ENCODE measurements at regions not wholly inside any gene's neighbourhood (a gene's known extent, or its start where the extent isn't known, plus 50 kb on each side); places are given as distances from the start of the nearest gene placed in this dataset.

- DNase-seq (ENCODE audit: low spot score): no peak
Measured at GRCh38 chr10:36634916-36635315, 490.5 kb upstream of the ANKRD30A start.

- DNase-seq (ENCODE audit: low spot score): no peak
Measured at GRCh38 chr10:36630267-36630666, 495.1 kb upstream of the ANKRD30A start.

- no peak for DNase-seq (ENCODE audit: low spot score)
Measured at GRCh38 chr10:36629476-36629875, 495.9 kb upstream of the ANKRD30A start.

- DNase-seq (ENCODE audit: low spot score): no peak
Measured at GRCh38 chr10:36624551-36625100, 500.8 kb upstream of the ANKRD30A start.

GRCh38 chr10:36621346-36621745 lies 504.1 kb upstream of the ANKRD30A start:
- no peak for DNase-seq (ENCODE audit: low spot score)

- DNase-seq (ENCODE audit: low spot score): no peak
Measured at GRCh38 chr10:36612436-36612835, 513.0 kb upstream of the ANKRD30A start.

- no peak for DNase-seq (ENCODE audit: low spot score)
Measured at GRCh38 chr10:36608866-36609265, 516.5 kb upstream of the ANKRD30A start.

- no peak for DNase-seq (ENCODE audit: low spot score)
Measured at GRCh38 chr10:36608251-36608650, 517.1 kb upstream of the ANKRD30A start.

- no peak for DNase-seq (ENCODE audit: low spot score)
Measured at GRCh38 chr10:36606234-36606839, 519.1 kb upstream of the ANKRD30A start.

- DNase-seq (ENCODE audit: low spot score): no peak
Measured at GRCh38 chr10:36604316-36604715, 521.1 kb upstream of the ANKRD30A start.

- DNase-seq (ENCODE audit: low spot score): no peak
Measured at GRCh38 chr10:36603688-36604087, 521.7 kb upstream of the ANKRD30A start.

- no peak for DNase-seq (ENCODE audit: low spot score)
Measured at GRCh38 chr10:36602374-36602773, 523.0 kb upstream of the ANKRD30A start.

GRCh38 chr10:36597756-36598320 lies 527.6 kb upstream of the ANKRD30A start:
- DNase-seq (ENCODE audit: low spot score): no peak

GRCh38 chr10:36592964-36593363 lies 532.4 kb upstream of the ANKRD30A start:
- no peak for DNase-seq (ENCODE audit: low spot score)

- DNase-seq (ENCODE audit: low spot score): no peak
Measured at GRCh38 chr10:36591436-36591835, 534.0 kb upstream of the ANKRD30A start.

- DNase-seq (ENCODE audit: low spot score): no peak
Measured at GRCh38 chr10:36583690-36584089, 541.7 kb upstream of the ANKRD30A start.

GRCh38 chr10:36581237-36581636 lies 544.2 kb upstream of the ANKRD30A start:
- no peak for DNase-seq (ENCODE audit: low spot score)

GRCh38 chr10:36578306-36578705 lies 547.1 kb upstream of the ANKRD30A start:
- no peak for DNase-seq (ENCODE audit: low spot score)

GRCh38 chr10:36577126-36577525 lies 548.3 kb upstream of the ANKRD30A start:
- DNase-seq (ENCODE audit: low spot score): no peak

- no peak for DNase-seq (ENCODE audit: low spot score)
Measured at GRCh38 chr10:36574207-36574606, 551.2 kb upstream of the ANKRD30A start.

- no peak for DNase-seq (ENCODE audit: low spot score)
Measured at GRCh38 chr10:36573246-36573645, 552.2 kb upstream of the ANKRD30A start.

GRCh38 chr10:36564433-36564832 lies 561.0 kb upstream of the ANKRD30A start:
- no peak for DNase-seq (ENCODE audit: low spot score)

GRCh38 chr10:36559412-36560400 lies 565.7 kb upstream of the ANKRD30A start:
- DNase-seq (ENCODE audit: low spot score): no peak
